OCI-LY7 (cell line): ENCODE measurements at regions not wholly inside any gene's neighbourhood (a gene's known extent, or its start where the extent isn't known, plus 50 kb on each side); places are given as distances from the start of the nearest gene placed in this dataset.

ENCODE experiments used
- EZH2phosphoT487 ChIP-seq: fragments of 200-600 bp; sonication (generic); IDR thresholded peaks from 2 replicates; pipeline ENCODE4 v1.6.1; 2018; ENCODE audit warnings: low read depth, borderline replicate concordance, mild to moderate bottlenecking, mixed run types, antibody characterized with exemption, low read length, moderate library complexity, mixed read lengths
- TF ChIP-seq, protein P1 (sequence below): fragments of 200-600 bp; sonication (generic); conservative IDR thresholded peaks from 2 replicates; pipeline ENCODE4 v1.5.1; 2014; ENCODE audit warnings: mild to moderate bottlenecking, antibody characterized with exemption, low read length, moderate library complexity, mixed read lengths

DNA sequence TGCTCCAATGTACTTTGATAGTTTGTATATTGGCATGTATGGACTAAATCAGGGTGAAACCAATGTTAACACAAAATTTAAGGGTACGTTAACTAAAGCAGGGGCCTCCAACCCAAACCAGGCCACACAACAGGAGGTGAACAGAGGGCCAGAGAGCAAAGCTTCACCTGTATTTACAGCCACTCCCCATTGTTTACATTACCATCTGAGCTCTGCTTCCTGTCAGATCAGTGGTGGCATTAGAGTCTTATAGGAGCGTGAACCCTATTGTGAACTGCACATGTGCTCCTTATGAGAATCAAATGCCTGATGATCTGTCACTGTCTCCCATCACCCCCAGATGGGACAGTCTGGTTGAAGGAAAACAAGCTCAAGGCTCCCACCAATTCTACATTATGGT lies 62.0 kb upstream of the SCIN start:
- TF ChIP-seq, protein P1, sequence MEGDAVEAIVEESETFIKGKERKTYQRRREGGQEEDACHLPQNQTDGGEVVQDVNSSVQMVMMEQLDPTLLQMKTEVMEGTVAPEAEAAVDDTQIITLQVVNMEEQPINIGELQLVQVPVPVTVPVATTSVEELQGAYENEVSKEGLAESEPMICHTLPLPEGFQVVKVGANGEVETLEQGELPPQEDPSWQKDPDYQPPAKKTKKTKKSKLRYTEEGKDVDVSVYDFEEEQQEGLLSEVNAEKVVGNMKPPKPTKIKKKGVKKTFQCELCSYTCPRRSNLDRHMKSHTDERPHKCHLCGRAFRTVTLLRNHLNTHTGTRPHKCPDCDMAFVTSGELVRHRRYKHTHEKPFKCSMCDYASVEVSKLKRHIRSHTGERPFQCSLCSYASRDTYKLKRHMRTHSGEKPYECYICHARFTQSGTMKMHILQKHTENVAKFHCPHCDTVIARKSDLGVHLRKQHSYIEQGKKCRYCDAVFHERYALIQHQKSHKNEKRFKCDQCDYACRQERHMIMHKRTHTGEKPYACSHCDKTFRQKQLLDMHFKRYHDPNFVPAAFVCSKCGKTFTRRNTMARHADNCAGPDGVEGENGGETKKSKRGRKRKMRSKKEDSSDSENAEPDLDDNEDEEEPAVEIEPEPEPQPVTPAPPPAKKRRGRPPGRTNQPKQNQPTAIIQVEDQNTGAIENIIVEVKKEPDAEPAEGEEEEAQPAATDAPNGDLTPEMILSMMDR, result no peak
- no peak for TF ChIP-seq EZH2phosphoT487
